Neuronal stem cell (in vitro differentiated cells): ENCODE measurements at regions not wholly inside any gene's neighbourhood (a gene's known extent, or its start where the extent isn't known, plus 50 kb on each side); places are given as distances from the start of the nearest gene placed in this dataset.

Source experiments
- DNase-seq: peaks from one replicate; pipeline ENCODE4 v3.0.0-alpha.2; 2013; ENCODE audit warnings: low spot score
- H2AFZ ChIP-seq: one replicate; pipeline ENCODE4 v1.6.1; 2013; ENCODE audit warnings: mild to moderate bottlenecking, low read length, inconsistent platforms
- H2AK5ac ChIP-seq: 2 replicates; pipeline ENCODE4 v1.6.1; 2013; ENCODE audit warnings: low read depth, mild to moderate bottlenecking, inconsistent platforms, low read length, moderate library complexity, mixed read lengths
- H2BK120ac ChIP-seq: 2 replicates; pipeline ENCODE4 v1.6.1; 2013; ENCODE audit warnings: low read depth, mild to moderate bottlenecking, inconsistent platforms, low read length, moderate library complexity, mixed read lengths
- H2BK12ac ChIP-seq: one replicate; pipeline ENCODE4 v1.6.1; 2013; ENCODE audit warnings: low read length, inconsistent platforms
- H2BK15ac ChIP-seq: 2 replicates; pipeline ENCODE4 v1.6.1; 2013; ENCODE audit warnings: mild to moderate bottlenecking, low read length, inconsistent platforms, mixed read lengths
- H2BK5ac ChIP-seq: one replicate; pipeline ENCODE4 v1.6.1; 2013; ENCODE audit warnings: inconsistent platforms, mild to moderate bottlenecking, low read length, moderate library complexity
- H3K14ac ChIP-seq: one replicate; pipeline ENCODE4 v1.6.1; 2013; ENCODE audit warnings: low read length, inconsistent platforms
- H3K18ac ChIP-seq: 2 replicates; pipeline ENCODE4 v1.6.1; 2013; ENCODE audit warnings: low read length, inconsistent platforms
- H3K23ac ChIP-seq: 2 replicates; pipeline ENCODE4 v1.6.1; 2013; ENCODE audit warnings: low read depth, mild to moderate bottlenecking, mixed read lengths, low read length, inconsistent platforms; ENCODE audit not compliant: poor library complexity
- H3K27ac ChIP-seq: replicated peaks from 3 replicates; pipeline ENCODE4 v1.5.1; 2013; ENCODE audit warnings: low read length, inconsistent platforms
- H3K27me3 ChIP-seq, 3 experiments: 2 replicates each; pipeline ENCODE4 v1.6.1; 2013; ENCODE audit warnings: low read length in 3 of 3, mild to moderate bottlenecking in 2 of 3, inconsistent platforms in 1 of 3, low read depth in 1 of 3, mixed read lengths in 1 of 3, moderate library complexity in 1 of 3; ENCODE audit not compliant: control insufficient read depth in 3 of 3, insufficient read depth in 3 of 3
- H3K36me3 ChIP-seq, 2 donors: replicated peaks in 1 of 2; 2 replicates each; pipeline ENCODE4 v1.6.1; 2013; ENCODE audit warnings: low read length in 2 of 2; ENCODE audit not compliant: control insufficient read depth in 2 of 2, insufficient read depth in 2 of 2
- H3K4ac ChIP-seq: 2 replicates; pipeline ENCODE4 v1.6.1; 2013; ENCODE audit warnings: inconsistent platforms, mild to moderate bottlenecking, low read length, moderate library complexity
- H3K4me1 ChIP-seq, 2 donors: 1 replicate in 1 of 2; 2 replicates in 1 of 2; pipeline ENCODE4 v1.6.1; 2013; ENCODE audit warnings: low read length in 2 of 2, low read depth in 1 of 2; ENCODE audit not compliant: control insufficient read depth in 2 of 2, insufficient read depth in 1 of 2
- H3K4me2 ChIP-seq: one replicate; pipeline ENCODE4 v1.6.1; 2013; ENCODE audit warnings: mild to moderate bottlenecking, low read length, inconsistent platforms; ENCODE audit not compliant: insufficient read depth, poor library complexity, severe bottlenecking
- H3K4me3 ChIP-seq, 2 donors: 2 replicates each; pipeline ENCODE4 v1.5.1; 2013; ENCODE audit warnings: low read length in 2 of 2, mild to moderate bottlenecking in 2 of 2, inconsistent platforms in 1 of 2, moderate library complexity in 1 of 2
- H3K79me1 ChIP-seq: one replicate; pipeline ENCODE4 v1.6.1; 2013; ENCODE audit warnings: low read depth, mild to moderate bottlenecking, inconsistent platforms, low read length, moderate library complexity
- H3K9ac ChIP-seq: one replicate; pipeline ENCODE4 v1.6.1; 2013; ENCODE audit warnings: mild to moderate bottlenecking, low read depth, low read length, inconsistent platforms; ENCODE audit not compliant: poor library complexity
- H3K9me3 ChIP-seq, 2 donors: replicated peaks in 1 of 2; 2 replicates each; pipeline versions ENCODE3 to v1.6.1; 2013; ENCODE audit warnings: low read length in 2 of 2, mild to moderate bottlenecking in 2 of 2, inconsistent platforms in 1 of 2, low read depth in 1 of 2, mixed read lengths in 1 of 2, moderate library complexity in 1 of 2; ENCODE audit not compliant: control insufficient read depth in 2 of 2, insufficient read depth in 1 of 2
- H4K8ac ChIP-seq: one replicate; pipeline ENCODE4 v1.6.1; 2013; ENCODE audit warnings: low read depth, mild to moderate bottlenecking, inconsistent platforms, low read length, moderate library complexity
- H4K91ac ChIP-seq: one replicate; pipeline ENCODE4 v1.6.1; 2013; ENCODE audit warnings: low read length, low read depth, mild to moderate bottlenecking, inconsistent platforms; ENCODE audit not compliant: poor library complexity
- WGBS, 2 donors: extraction: QIAGEN DNeasy Blood & Tissue Kit; methylation state at CpG; one replicate each; pipeline ENCODE4 v1.1.7; 2013; ENCODE audit warnings: missing lambda C conversion rate in 2 of 2, mixed read lengths in 1 of 2; ENCODE audit not compliant: insufficient read length in 2 of 2, insufficient replicate concordance in 1 of 2; ENCODE audit errors: extremely low coverage in 2 of 2; 5-methylcytosine and 5-hydroxymethylcytosine counted together

DNA sequence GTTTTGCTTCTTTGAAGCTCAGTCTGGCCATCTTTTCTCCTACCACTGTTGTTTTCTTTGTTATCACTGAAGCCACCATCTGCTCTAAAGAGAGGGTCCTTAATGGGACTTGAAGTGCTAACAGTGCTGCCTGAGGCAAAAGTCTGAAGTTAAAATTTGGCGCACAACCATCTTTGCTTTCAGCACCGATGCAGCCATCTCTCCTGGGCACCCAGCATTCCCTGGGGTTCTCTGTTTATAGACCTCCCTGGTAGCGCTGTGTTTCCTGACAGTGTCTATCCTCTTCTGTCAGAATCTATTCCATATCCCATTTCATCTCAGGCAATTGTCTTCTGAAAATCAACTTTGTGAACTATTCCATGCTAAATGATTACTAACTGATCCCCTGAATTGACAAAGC lies 491.5 kb upstream of the MPDZ start:
- H3K4me3 ChIP-seq, result no peak overlapping the region
- H3K9me3 ChIP-seq, result no peaks in the 10 kb centered on the region
- H3K4me1 ChIP-seq, result no peaks in the 10 kb centered on the region

DNA sequence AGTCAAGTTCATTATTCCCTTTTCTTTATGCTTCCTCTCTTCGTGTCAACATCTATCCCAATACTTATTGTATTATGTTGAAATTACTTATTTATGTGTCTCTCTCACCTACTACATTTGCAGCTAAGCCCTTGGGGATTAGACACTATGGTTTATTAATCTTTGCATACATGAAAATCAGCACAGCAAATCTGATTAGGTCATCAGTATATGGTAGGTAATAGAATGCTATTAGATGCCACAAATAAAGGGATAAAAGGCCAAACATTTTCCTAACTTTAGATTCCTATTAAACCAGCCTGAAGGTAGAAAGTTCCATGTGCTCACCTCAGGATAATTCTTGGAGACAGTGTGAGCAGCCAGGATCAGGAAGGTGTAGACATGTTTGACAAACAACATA lies 490.1 kb upstream of the MPDZ start:
- Histone ChIP-seq H3K27me3 (no peaks in the 10 kb centered on the region), H3K27ac (no peak overlapping the region), H2BK15ac (no peak overlapping the region), H3K4me3 (no peak overlapping the region), H3K36me3 (no peaks in the 10 kb centered on the region), H3K18ac (no peak overlapping the region), H2AK5ac (no peak overlapping the region), H4K91ac (no peak overlapping the region), H3K9me3 (no peaks in the 10 kb centered on the region), H3K4me2 (no peak overlapping the region), H2BK5ac (no peak overlapping the region), H2BK12ac (no peak overlapping the region), H2AFZ (no peak overlapping the region), H3K9ac (no peak overlapping the region), H2BK120ac (no peak overlapping the region), H3K23ac (no peak overlapping the region), H3K79me1 (no peaks in the 10 kb centered on the region), H4K8ac (no peak overlapping the region), H3K4me1 (no peaks in the 10 kb centered on the region), H3K14ac (no peak overlapping the region), H3K4ac (no peak overlapping the region)
- no peak for DNase-seq
- no CpG with 5 or more reads among the region's 1 CpG for WGBS, 2 donors

More for the DNA sequence above, 491.5 kb upstream of the MPDZ start:
- H3K18ac ChIP-seq, result no peak overlapping the region
- no peak overlapping the region for H3K14ac ChIP-seq
- no peak overlapping the region for H3K4me2 ChIP-seq
- H4K91ac ChIP-seq, result no peak overlapping the region
- H2AK5ac ChIP-seq, result no peak overlapping the region
- WGBS, 2 donors, result no CpG with 5 or more reads among the region's 3 CpGs
- no peak overlapping the region for H3K27ac ChIP-seq
- no peak overlapping the region for H3K23ac ChIP-seq
- no peak overlapping the region for H2BK5ac ChIP-seq
- DNase-seq, result no peak
- H2BK15ac ChIP-seq, result no peak overlapping the region
- no peaks in the 10 kb centered on the region for H3K36me3 ChIP-seq
- no peak overlapping the region for H3K9ac ChIP-seq
- H3K79me1 ChIP-seq, result no peaks in the 10 kb centered on the region
- H2BK120ac ChIP-seq, result no peak overlapping the region
- H2BK12ac ChIP-seq, result no peak overlapping the region
- no peak overlapping the region for H3K4ac ChIP-seq
- no peaks in the 10 kb centered on the region for H3K27me3 ChIP-seq
- H4K8ac ChIP-seq, result no peak overlapping the region
- H2AFZ ChIP-seq, result peak overlapping the region; percentile 33

DNA sequence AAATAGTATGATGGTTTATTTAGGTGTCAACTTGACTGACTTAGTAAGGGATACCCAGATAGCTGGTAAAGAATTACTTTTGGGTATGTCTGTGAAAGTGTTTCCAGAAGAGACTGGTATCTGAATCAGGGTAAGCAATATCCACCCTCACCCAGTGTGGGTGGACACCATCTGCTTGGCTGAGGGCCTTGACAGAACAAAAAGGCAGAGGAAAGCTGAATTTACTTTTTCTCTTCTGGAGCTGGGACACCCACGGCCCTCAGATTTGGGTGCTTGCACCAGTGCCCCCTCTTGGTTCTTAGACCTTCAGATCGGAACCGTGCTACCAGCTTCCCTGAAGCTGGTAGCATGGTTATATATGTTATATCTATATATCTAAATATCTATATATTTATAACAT lies 489.5 kb upstream of the MPDZ start:
- no peaks in the 10 kb centered on the region for H3K27me3 ChIP-seq
- H3K4ac ChIP-seq, result no peak overlapping the region
- H2BK15ac ChIP-seq, result no peak overlapping the region
- no peak overlapping the region for H4K91ac ChIP-seq
- DNase-seq, result no peak
- H3K18ac ChIP-seq, result no peak overlapping the region
- H3K4me3 ChIP-seq, result no peak overlapping the region
- no peak overlapping the region for H2AFZ ChIP-seq
- no peak overlapping the region for H2AK5ac ChIP-seq
- no peaks in the 10 kb centered on the region for H3K36me3 ChIP-seq
- H3K14ac ChIP-seq, result no peak overlapping the region
- no peak overlapping the region for H4K8ac ChIP-seq
- no peak overlapping the region for H3K27ac ChIP-seq
- no peaks in the 10 kb centered on the region for H3K4me1 ChIP-seq
- H2BK120ac ChIP-seq, result no peak overlapping the region
- H3K4me2 ChIP-seq, result no peak overlapping the region
- no peak overlapping the region for H2BK12ac ChIP-seq
- no peak overlapping the region for H2BK5ac ChIP-seq
- no peaks in the 10 kb centered on the region for H3K9me3 ChIP-seq
- no CpG with 5 or more reads among the region's 3 CpGs for WGBS, 2 donors
- no peak overlapping the region for H3K23ac ChIP-seq
- H3K9ac ChIP-seq, result no peak overlapping the region
- no peaks in the 10 kb centered on the region for H3K79me1 ChIP-seq

DNA sequence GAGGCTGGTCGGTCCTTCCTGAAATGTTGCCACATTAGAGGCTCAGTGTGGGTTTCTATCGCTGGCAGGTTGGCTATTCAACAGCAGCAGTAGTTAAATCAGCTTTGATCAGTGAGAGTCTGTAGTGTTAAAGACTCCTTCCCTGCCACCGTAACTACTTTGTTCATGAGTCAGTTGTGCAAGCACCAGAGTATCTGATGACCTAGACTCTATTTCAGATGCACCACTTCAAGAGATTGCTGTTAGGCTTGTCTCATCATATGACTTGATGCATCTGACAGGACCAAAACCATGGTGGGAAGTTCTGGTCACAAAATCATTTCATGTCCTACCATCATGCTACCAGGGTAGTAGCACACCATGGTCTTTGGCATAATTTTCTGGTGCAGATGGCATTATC lies 482.7 kb upstream of the MPDZ start:
- H4K91ac ChIP-seq, result no peak overlapping the region
- H3K4ac ChIP-seq, result no peak overlapping the region
- H3K4me2 ChIP-seq, result no peak overlapping the region
- no CpG with 5 or more reads among the region's 3 CpGs for WGBS, 2 donors
- H3K23ac ChIP-seq, result no peak overlapping the region
- H2AK5ac ChIP-seq, result no peak overlapping the region
- H3K9ac ChIP-seq, result no peak overlapping the region
- no peaks in the 10 kb centered on the region for H3K36me3 ChIP-seq
- H3K9me3 ChIP-seq, result no peaks in the 10 kb centered on the region
- no peak overlapping the region for H2BK12ac ChIP-seq
- no peak overlapping the region for H2BK120ac ChIP-seq
- H3K4me3 ChIP-seq, result no peak overlapping the region
- H3K79me1 ChIP-seq, result no peaks in the 10 kb centered on the region
- no peak overlapping the region for H2BK5ac ChIP-seq
- H2BK15ac ChIP-seq, result no peak overlapping the region
- DNase-seq, result no peak
- no peak overlapping the region for H3K18ac ChIP-seq
- no peaks in the 10 kb centered on the region for H3K27me3 ChIP-seq
- no peak overlapping the region for H3K14ac ChIP-seq
- no peak overlapping the region for H3K27ac ChIP-seq
- peaks cover 5 to 11% of the 10 kb centered on the region in 2 donors for H3K4me1 ChIP-seq
- H4K8ac ChIP-seq, result no peak overlapping the region
- H2AFZ ChIP-seq, result no peak overlapping the region
